Trophoblast cell (in vitro differentiated cells and primary cell): ENCODE measurements at regions not wholly inside any gene's neighbourhood (a gene's known extent, or its start where the extent isn't known, plus 50 kb on each side); places are given as distances from the start of the nearest gene placed in this dataset.

Source experiments
- DNase-seq, 2 donors: peaks; one replicate each; pipeline ENCODE4 v3.0.0-alpha.2; 2016
- H2AFZ ChIP-seq: 2 replicates; pipeline ENCODE4 v1.6.1; 2013; ENCODE audit warnings: low read length, moderate library complexity, mild to moderate bottlenecking; ENCODE audit not compliant: insufficient read depth, poor library complexity
- H2AK5ac ChIP-seq: 2 replicates; pipeline ENCODE4 v1.6.1; 2013; ENCODE audit warnings: mild to moderate bottlenecking, low read length
- H2BK120ac ChIP-seq: 2 replicates; pipeline ENCODE4 v1.6.1; 2013; ENCODE audit warnings: low read length, mild to moderate bottlenecking, moderate library complexity; ENCODE audit not compliant: insufficient read depth, poor library complexity
- H2BK12ac ChIP-seq: 2 replicates; pipeline ENCODE4 v1.6.1; 2013; ENCODE audit warnings: mild to moderate bottlenecking, low read length, moderate library complexity
- H2BK5ac ChIP-seq: 2 replicates; pipeline ENCODE4 v1.6.1; 2013; ENCODE audit warnings: low read length, low read depth, moderate library complexity, mild to moderate bottlenecking; ENCODE audit not compliant: poor library complexity
- H3K14ac ChIP-seq: 2 replicates; pipeline ENCODE4 v1.6.1; 2013; ENCODE audit warnings: mild to moderate bottlenecking, low read length
- H3K18ac ChIP-seq: 2 replicates; pipeline ENCODE4 v1.6.1; 2013; ENCODE audit warnings: mild to moderate bottlenecking, low read length
- H3K23ac ChIP-seq: 2 replicates; pipeline ENCODE4 v1.6.1; 2013; ENCODE audit warnings: low read length
- H3K27ac ChIP-seq: 2 replicates; pipeline ENCODE4 v1.5.1; 2013; ENCODE audit warnings: low read depth, mild to moderate bottlenecking, inconsistent platforms, low read length, moderate library complexity
- H3K27me3 ChIP-seq: 2 replicates; pipeline ENCODE4 v1.6.1; 2013; ENCODE audit warnings: inconsistent platforms, mild to moderate bottlenecking, low read length, moderate library complexity; ENCODE audit not compliant: insufficient read depth
- H3K36me3 ChIP-seq, 2 experiments: 1 replicate in 1 of 2; 2 replicates in 1 of 2; pipeline ENCODE4 v1.6.1; 2013; ENCODE audit warnings: low read length in 2 of 2, mild to moderate bottlenecking in 2 of 2, moderate library complexity in 1 of 2; ENCODE audit not compliant: insufficient read depth in 2 of 2, control insufficient read depth in 1 of 2
- H3K4ac ChIP-seq: 2 replicates; pipeline ENCODE4 v1.6.1; 2013; ENCODE audit warnings: low read depth, mild to moderate bottlenecking, low read length, moderate library complexity
- H3K4me1 ChIP-seq, 2 experiments: 1 replicate in 1 of 2; 2 replicates in 1 of 2; pipeline ENCODE4 v1.6.1; 2013; ENCODE audit warnings: low read length in 2 of 2, mild to moderate bottlenecking in 2 of 2, moderate library complexity in 1 of 2; ENCODE audit not compliant: insufficient read depth in 2 of 2, control insufficient read depth in 1 of 2
- H3K4me2 ChIP-seq: 2 replicates; pipeline ENCODE4 v1.6.1; 2013; ENCODE audit warnings: inconsistent platforms, mild to moderate bottlenecking, low read length, moderate library complexity
- H3K4me3 ChIP-seq: 2 replicates; pipeline ENCODE4 v1.5.1; 2013; ENCODE audit warnings: mild to moderate bottlenecking, low read depth, low read length, inconsistent platforms
- H3K79me1 ChIP-seq: one replicate; pipeline ENCODE4 v1.6.1; 2013; ENCODE audit warnings: low read length
- H3K79me2 ChIP-seq: 2 replicates; pipeline ENCODE4 v1.6.1; 2013; ENCODE audit warnings: low read length, mild to moderate bottlenecking; ENCODE audit not compliant: control insufficient read depth, insufficient read depth, poor library complexity
- H3K9ac ChIP-seq: 2 replicates; pipeline ENCODE4 v1.6.1; 2013; ENCODE audit warnings: mild to moderate bottlenecking, low read length
- H3K9me3 ChIP-seq: 2 replicates; pipeline ENCODE4 v1.6.1; 2013; ENCODE audit warnings: low read depth, mild to moderate bottlenecking, control low read depth, inconsistent platforms, low read length; ENCODE audit not compliant: insufficient read depth
- H4K12ac ChIP-seq: 2 replicates; pipeline ENCODE4 v1.6.1; 2013; ENCODE audit warnings: low read depth, mild to moderate bottlenecking, low read length, moderate library complexity
- H4K8ac ChIP-seq: 2 replicates; pipeline ENCODE4 v1.6.1; 2013; ENCODE audit warnings: low read depth, mild to moderate bottlenecking, low read length, moderate library complexity
- H4K91ac ChIP-seq: one replicate; pipeline ENCODE4 v1.6.1; 2013; ENCODE audit warnings: low read depth, mild to moderate bottlenecking, low read length, moderate library complexity
- WGBS: extraction: QIAGEN DNeasy Blood & Tissue Kit; methylation state at CpG from one replicate; pipeline ENCODE4 v1.1.7; 2013; ENCODE audit warnings: missing lambda C conversion rate; ENCODE audit not compliant: insufficient read length, insufficient coverage; ENCODE audit errors: extremely low coverage; 5-methylcytosine and 5-hydroxymethylcytosine counted together

GRCh38 chr6:77072694-77073409, 390.4 kb downstream of the HTR1B start:
- H3K9ac ChIP-seq: no peak overlapping the region
- H3K23ac ChIP-seq: no peak overlapping the region
- H3K79me1 ChIP-seq: no peaks in the 10 kb centered on the region
- H2AFZ ChIP-seq: no peak overlapping the region
- no peak overlapping the region for H3K4ac ChIP-seq
- no peak overlapping the region for H3K4me2 ChIP-seq
- H2BK120ac ChIP-seq: no peak overlapping the region
- H2BK5ac ChIP-seq: no peak overlapping the region
- no peak overlapping the region for H4K91ac ChIP-seq
- no peaks in the 10 kb centered on the region for H3K4me1 ChIP-seq
- H3K9me3 ChIP-seq: no peaks in the 10 kb centered on the region
- no peak overlapping the region for H4K8ac ChIP-seq
- H3K18ac ChIP-seq: no peak overlapping the region
- H3K14ac ChIP-seq: no peak overlapping the region
- H2BK12ac ChIP-seq: no peak overlapping the region
- no CpG with 5 or more reads among the region's 4 CpGs for WGBS
- no peak overlapping the region for H3K4me3 ChIP-seq
- DNase-seq: no peak
- H3K27ac ChIP-seq: no peak overlapping the region
- H3K79me2 ChIP-seq: no peaks in the 10 kb centered on the region
- no peak overlapping the region for H4K12ac ChIP-seq
- H2AK5ac ChIP-seq: no peak overlapping the region
- H3K27me3 ChIP-seq: no peaks in the 10 kb centered on the region
- H3K36me3 ChIP-seq: no peaks in the 10 kb centered on the region

GRCh38 chr6:77063494-77063893, 399.8 kb downstream of the HTR1B start:
- Histone ChIP-seq H3K36me3 (peaks cover 3 to 4% of the 10 kb centered on the region in 2 experiments), H3K18ac (no peak overlapping the region), H4K8ac (no peak overlapping the region), H3K4me3 (no peak overlapping the region), H3K79me2 (no peaks in the 10 kb centered on the region), H2AK5ac (no peak overlapping the region), H3K27ac (no peak overlapping the region), H3K27me3 (no peaks in the 10 kb centered on the region), H4K91ac (no peak overlapping the region), H3K4me1 (no peaks in the 10 kb centered on the region), H3K23ac (no peak overlapping the region), H2BK120ac (no peak overlapping the region), H2BK5ac (no peak overlapping the region), H3K4me2 (no peak overlapping the region), H3K14ac (no peak overlapping the region), H3K79me1 (no peaks in the 10 kb centered on the region), H3K4ac (no peak overlapping the region), H3K9ac (no peak overlapping the region), H4K12ac (no peak overlapping the region), H2BK12ac (no peak overlapping the region), H3K9me3 (no peaks in the 10 kb centered on the region), H2AFZ (no peak overlapping the region)
- no CpG with 5 or more reads among the region's 4 CpGs for WGBS
- no peak for DNase-seq

DNA sequence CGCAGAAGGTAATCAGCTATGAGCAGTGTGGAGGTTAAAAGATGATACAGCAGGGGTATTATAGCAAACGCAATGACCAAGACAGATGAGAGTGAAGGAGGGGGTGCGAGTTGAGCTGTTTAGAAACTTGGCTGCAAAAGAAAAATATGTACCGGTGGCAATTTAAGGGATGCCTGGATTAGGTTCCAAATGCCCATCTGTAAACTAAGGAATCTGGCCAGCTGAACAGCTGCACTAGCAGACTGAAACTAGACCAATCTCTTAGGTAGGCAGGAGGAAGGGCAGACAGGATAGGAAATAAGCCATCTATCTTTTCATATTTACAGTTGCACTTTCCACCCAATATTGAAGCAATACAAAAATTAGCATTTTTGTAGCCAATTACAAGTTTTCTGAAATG, 407.6 kb downstream of the HTR1B start:
- H2AFZ ChIP-seq: no peak overlapping the region
- no peak overlapping the region for H2BK12ac ChIP-seq
- no peaks in the 10 kb centered on the region for H3K79me2 ChIP-seq
- H4K12ac ChIP-seq: no peak overlapping the region
- H3K18ac ChIP-seq: no peak overlapping the region
- H3K4me1 ChIP-seq: no peaks in the 10 kb centered on the region
- H3K9ac ChIP-seq: no peak overlapping the region
- H2BK120ac ChIP-seq: no peak overlapping the region
- no peak overlapping the region for H3K27ac ChIP-seq
- H3K9me3 ChIP-seq: no peaks in the 10 kb centered on the region
- H3K4me3 ChIP-seq: no peak overlapping the region
- H3K79me1 ChIP-seq: no peaks in the 10 kb centered on the region
- H3K4ac ChIP-seq: no peak overlapping the region
- H3K36me3 ChIP-seq: no peaks in the 10 kb centered on the region
- DNase-seq: no peak
- no CpG with 5 or more reads among the region's 4 CpGs for WGBS
- no peak overlapping the region for H2BK5ac ChIP-seq
- no peak overlapping the region for H3K23ac ChIP-seq
- no peak overlapping the region for H2AK5ac ChIP-seq
- H4K91ac ChIP-seq: no peak overlapping the region
- no peak overlapping the region for H3K14ac ChIP-seq
- H3K27me3 ChIP-seq: no peaks in the 10 kb centered on the region
- H4K8ac ChIP-seq: no peak overlapping the region
- H3K4me2 ChIP-seq: no peak overlapping the region

- WGBS: no CpG with 5 or more reads among the region's 3 CpGs
- no peak overlapping the region for H3K4me2 ChIP-seq
- no peak overlapping the region for H2BK5ac ChIP-seq
- no peak overlapping the region for H4K91ac ChIP-seq
- no peak overlapping the region for H2BK120ac ChIP-seq
- H3K14ac ChIP-seq: no peak overlapping the region
- H2AK5ac ChIP-seq: no peak overlapping the region
- H4K12ac ChIP-seq: no peak overlapping the region
- H3K4me1 ChIP-seq: no peaks in the 10 kb centered on the region
- H3K27ac ChIP-seq: no peak overlapping the region
- H3K9me3 ChIP-seq: no peaks in the 10 kb centered on the region
- H3K27me3 ChIP-seq: no peaks in the 10 kb centered on the region
- no peak overlapping the region for H2BK12ac ChIP-seq
- no peak overlapping the region for H4K8ac ChIP-seq
- no peak overlapping the region for H3K4me3 ChIP-seq
- no peak overlapping the region for H3K18ac ChIP-seq
- H3K4ac ChIP-seq: no peak overlapping the region
- peak; percentile 9 to 69 for DNase-seq
- no peak overlapping the region for H3K23ac ChIP-seq
- H3K79me2 ChIP-seq: no peaks in the 10 kb centered on the region
- H2AFZ ChIP-seq: no peak overlapping the region
- no peaks in the 10 kb centered on the region for H3K79me1 ChIP-seq
- H3K9ac ChIP-seq: no peak overlapping the region
- H3K36me3 ChIP-seq: no peaks in the 10 kb centered on the region
Measured at GRCh38 chr6:77040568-77041195, 422.6 kb downstream of the HTR1B start.
